ENCODE measurements at regions not wholly inside any gene's neighbourhood (a gene's known extent, or its start where the extent isn't known, plus 50 kb on each side); places are given as distances from the start of the nearest gene placed in this dataset.

GRCh38 chr10:23754941-23755340, 316.1 kb downstream of the OTUD1 start:
- CTCF ChIA-PET (ENCODE audit: unreplicated experiment), result no interaction called here
- H2AFZ ChIP-seq (ENCODE audit: low read length), result no peak overlapping the region
- intact Hi-C loops (cut with micrococcal nuclease; ENCODE audit: unreplicated experiment), result no loop called here
- TF ChIP-seq EZH2phosphoT487 (IDR thresholded peaks at IDR 0.05; ENCODE audit: borderline replicate concordance, low read depth, low read length) (no peak), CTCF (conservative IDR thresholded peaks at IDR 0.05; ENCODE audit: low read length) (no peak)
- no TSS peak for BruUV-seq (replicated peaks)
- no peak overlapping the region for H3K4me3 ChIP-seq (ENCODE audit: low read depth, low read length, poor library complexity, severe bottlenecking)
- no peaks in the 10 kb centered on the region for H3K9me3 ChIP-seq (ENCODE audit: low read length)
- no peak overlapping the region for H3K4me2 ChIP-seq (ENCODE audit: low read length)
- DNase-seq (ENCODE audit: low spot score), result no peak
- H3K9me2 ChIP-seq (ENCODE audit: insufficient read depth, low read length), result no peaks in the 10 kb centered on the region
- no peak overlapping the region for H3K27ac ChIP-seq (ENCODE audit: low read depth, low read length, poor library complexity, severe bottlenecking)
- H3K4me1 ChIP-seq (ENCODE audit: insufficient read depth, low read length, poor library complexity, severe bottlenecking), result no peaks in the 10 kb centered on the region
- no peaks in the 10 kb centered on the region for H3K36me3 ChIP-seq (ENCODE audit: insufficient read depth, low read length)
- H4K20me1 ChIP-seq (ENCODE audit: insufficient read depth, low read length), result no peaks in the 10 kb centered on the region
- no peaks in the 10 kb centered on the region for H3K79me2 ChIP-seq (ENCODE audit: insufficient read depth, low read depth, low read length)
- POLR2A ChIA-PET, result interaction anchor here (0.9 kb wide), 1 partner anchor 13 kb away, joined by 4 read pairs; no protein-coding TSS in a partner anchor

- CTCF ChIA-PET (ENCODE audit: unreplicated experiment), result no interaction called here
- no TSS peak for BruUV-seq (replicated peaks)
- H3K27ac ChIP-seq (ENCODE audit: low read depth, low read length, poor library complexity, severe bottlenecking), result no peak overlapping the region
Measured at GRCh38 chr10:23755556-23755955, 316.7 kb downstream of the OTUD1 start.

More at GRCh38 chr10:23755556-23755955, 316.7 kb downstream of the OTUD1 start:
- intact Hi-C loops (cut with micrococcal nuclease; ENCODE audit: unreplicated experiment), result no loop called here
- H3K9me3 ChIP-seq (ENCODE audit: low read length), result no peaks in the 10 kb centered on the region
- H3K4me1 ChIP-seq (ENCODE audit: insufficient read depth, low read length, poor library complexity, severe bottlenecking), result no peaks in the 10 kb centered on the region
- H2AFZ ChIP-seq (ENCODE audit: low read length), result no peak overlapping the region
- no peaks in the 10 kb centered on the region for H3K79me2 ChIP-seq (ENCODE audit: insufficient read depth, low read depth, low read length)
- POLR2A ChIA-PET, result interaction anchor here (0.6 kb wide), 1 partner anchor 11 kb away, joined by 3 read pairs; no protein-coding TSS in a partner anchor
- TF ChIP-seq CTCF (conservative IDR thresholded peaks at IDR 0.05; ENCODE audit: low read length) (no peak), EZH2phosphoT487 (IDR thresholded peaks at IDR 0.05; ENCODE audit: borderline replicate concordance, low read depth, low read length) (no peak)
- H3K36me3 ChIP-seq (ENCODE audit: insufficient read depth, low read length), result no peaks in the 10 kb centered on the region
- H3K4me3 ChIP-seq (ENCODE audit: low read depth, low read length, poor library complexity, severe bottlenecking), result no peak overlapping the region
- H3K4me2 ChIP-seq (ENCODE audit: low read length), result no peak overlapping the region
- H4K20me1 ChIP-seq (ENCODE audit: insufficient read depth, low read length), result no peaks in the 10 kb centered on the region
- DNase-seq (ENCODE audit: low spot score), result no peak
- no peaks in the 10 kb centered on the region for H3K9me2 ChIP-seq (ENCODE audit: insufficient read depth, low read length)

Measured in OCI-LY7 (cell line).